Astrocyte (in vitro differentiated cells and primary cell): ENCODE measurements at regions not wholly inside any gene's neighbourhood (a gene's known extent, or its start where the extent isn't known, plus 50 kb on each side); places are given as distances from the start of the nearest gene placed in this dataset.
"Not testable (repeated sequence)": the region's sequence is repeated elsewhere in the genome, so short reads cannot be mapped to it uniquely, and the experiment has no call there.

ENCODE experiments used
- EZH2 ChIP-seq: IDR thresholded peaks from 2 replicates; pipeline ENCODE4 v1.6.1; 2012; ENCODE audit warnings: mild to moderate bottlenecking, low read length, inconsistent platforms; ENCODE audit not compliant: insufficient read depth
- TF ChIP-seq, protein P1 (sequence below): IDR thresholded peaks from 2 replicates; pipeline ENCODE4 v1.5.1; 2011; ENCODE audit warnings: low read depth, mild to moderate bottlenecking, inconsistent platforms, low read length, moderate library complexity; ENCODE audit not compliant: insufficient read depth

DNA sequence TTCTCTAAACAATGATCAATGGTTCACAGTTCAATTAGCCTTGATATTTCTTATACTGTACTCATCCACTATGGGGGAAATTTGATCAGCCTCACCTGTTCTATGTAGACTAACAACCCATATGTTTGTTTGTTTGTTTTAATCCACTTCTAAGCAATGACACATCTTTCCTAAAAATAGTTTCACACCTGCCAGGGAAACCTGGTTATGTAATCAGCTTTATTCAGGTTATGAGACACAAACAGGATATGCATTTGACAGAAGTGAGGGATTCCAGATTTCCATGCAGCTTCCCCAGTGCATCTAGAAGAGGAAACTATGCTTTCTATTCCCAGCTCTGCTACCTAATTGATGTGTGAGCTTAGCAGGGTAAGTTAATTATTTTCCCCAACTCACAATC lies 80.7 kb downstream of the FOXD4L6 start:
- TF ChIP-seq, protein P1, sequence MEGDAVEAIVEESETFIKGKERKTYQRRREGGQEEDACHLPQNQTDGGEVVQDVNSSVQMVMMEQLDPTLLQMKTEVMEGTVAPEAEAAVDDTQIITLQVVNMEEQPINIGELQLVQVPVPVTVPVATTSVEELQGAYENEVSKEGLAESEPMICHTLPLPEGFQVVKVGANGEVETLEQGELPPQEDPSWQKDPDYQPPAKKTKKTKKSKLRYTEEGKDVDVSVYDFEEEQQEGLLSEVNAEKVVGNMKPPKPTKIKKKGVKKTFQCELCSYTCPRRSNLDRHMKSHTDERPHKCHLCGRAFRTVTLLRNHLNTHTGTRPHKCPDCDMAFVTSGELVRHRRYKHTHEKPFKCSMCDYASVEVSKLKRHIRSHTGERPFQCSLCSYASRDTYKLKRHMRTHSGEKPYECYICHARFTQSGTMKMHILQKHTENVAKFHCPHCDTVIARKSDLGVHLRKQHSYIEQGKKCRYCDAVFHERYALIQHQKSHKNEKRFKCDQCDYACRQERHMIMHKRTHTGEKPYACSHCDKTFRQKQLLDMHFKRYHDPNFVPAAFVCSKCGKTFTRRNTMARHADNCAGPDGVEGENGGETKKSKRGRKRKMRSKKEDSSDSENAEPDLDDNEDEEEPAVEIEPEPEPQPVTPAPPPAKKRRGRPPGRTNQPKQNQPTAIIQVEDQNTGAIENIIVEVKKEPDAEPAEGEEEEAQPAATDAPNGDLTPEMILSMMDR, result not testable (repeated sequence)
- TF ChIP-seq EZH2, result not testable (repeated sequence)
